Left ventricle myocardium inferior (tissue), 1 donor: ENCODE measurements at regions not wholly inside any gene's neighbourhood (a gene's known extent, or its start where the extent isn't known, plus 50 kb on each side); places are given as distances from the start of the nearest gene placed in this dataset.

Experiments used
- DNase-seq: peaks from one replicate; pipeline ENCODE4 v3.0.0-alpha.2; 2020
- H3K27ac ChIP-seq: fragments of 200-600 bp; replicated peaks from 2 replicates; pipeline ENCODE4 v1.8.0; 2021
- H3K27me3 ChIP-seq: fragments of 200-600 bp; 2 replicates; pipeline ENCODE4 v1.8.0; 2021; ENCODE audit warnings: low read depth
- H3K36me3 ChIP-seq: fragments of 200-600 bp; 2 replicates; pipeline ENCODE4 v1.8.0; 2021
- H3K4me1 ChIP-seq: fragments of 200-600 bp; 2 replicates; pipeline ENCODE4 v1.8.0; 2021
- H3K4me3 ChIP-seq: fragments of 200-600 bp; 2 replicates; pipeline ENCODE4 v1.8.0; 2021; ENCODE audit warnings: mild to moderate bottlenecking, moderate library complexity
- H3K9me3 ChIP-seq: fragments of 200-600 bp; replicated peaks from 2 replicates; pipeline ENCODE4 v1.8.0; 2021
- CTCF ChIP-seq: fragments of 200-600 bp; IDR thresholded peaks from 2 replicates; pipeline ENCODE4 v1.8.0; 2021; ENCODE audit warnings: antibody characterized with exemption, mild to moderate bottlenecking, borderline replicate concordance
- intact Hi-C: fragments of 100-400 bp; cut with micrococcal nuclease; formaldehyde crosslinking; loops from one replicate; pipeline ENCODE4 v1.11.0; 2022
- donor health status: DM: no; HTN: yes; CAD: no; lungs with severe emphysema.

- no peaks in the 10 kb centered on the region for H3K27me3 ChIP-seq
- no peak for TF ChIP-seq CTCF
These were observed 190.8 kb upstream of the CCDC196 start for GRCh38 chr14:66295386-66295785.

GRCh38 chr14:66300886-66301285, 185.3 kb upstream of the CCDC196 start:
- no peak for TF ChIP-seq CTCF
- DNase-seq, result no peak
- no peaks in the 10 kb centered on the region for H3K27me3 ChIP-seq
- no peaks in the 10 kb centered on the region for H3K36me3 ChIP-seq
- intact Hi-C loops, result no loop called here
- H3K4me1 ChIP-seq, result no peaks in the 10 kb centered on the region
- no peak overlapping the region for H3K4me3 ChIP-seq
- no peak overlapping the region for H3K27ac ChIP-seq
- H3K9me3 ChIP-seq, result peaks cover 25% of the 10 kb centered on the region

More at GRCh38 chr14:66295386-66295785, 190.8 kb upstream of the CCDC196 start:
- Histone ChIP-seq H3K36me3 (no peaks in the 10 kb centered on the region), H3K4me1 (no peaks in the 10 kb centered on the region), H3K9me3 (peaks cover 9% of the 10 kb centered on the region), H3K27ac (no peak overlapping the region), H3K4me3 (no peak overlapping the region)
- intact Hi-C loops, result no loop called here
- no peak for DNase-seq

- H3K9me3 ChIP-seq, result peaks cover 12% of the 10 kb centered on the region
- H3K27ac ChIP-seq, result no peak overlapping the region
- no peak overlapping the region for H3K4me3 ChIP-seq
- no peak for TF ChIP-seq CTCF
- H3K36me3 ChIP-seq, result no peaks in the 10 kb centered on the region
- no peak for DNase-seq
- H3K27me3 ChIP-seq, result no peaks in the 10 kb centered on the region
- peaks cover 5% of the 10 kb centered on the region for H3K4me1 ChIP-seq
- intact Hi-C loops, result no loop called here
These were observed 180.1 kb upstream of the CCDC196 start for GRCh38 chr14:66306101-66306500.

- Histone ChIP-seq H3K4me1 (peaks cover 15% of the 10 kb centered on the region), H3K4me3 (no peak overlapping the region), H3K27me3 (no peaks in the 10 kb centered on the region), H3K36me3 (no peaks in the 10 kb centered on the region), H3K9me3 (no peaks in the 10 kb centered on the region), H3K27ac (no peak overlapping the region)
- no peak for DNase-seq
- TF ChIP-seq CTCF, result no peak
- intact Hi-C loops, result no loop called here
These were observed 175.1 kb upstream of the CCDC196 start for GRCh38 chr14:66311058-66311457.

- H3K36me3 ChIP-seq, result no peaks in the 10 kb centered on the region
- no peak for DNase-seq
- no peak overlapping the region for H3K27ac ChIP-seq
- H3K4me3 ChIP-seq, result no peak overlapping the region
- intact Hi-C loops, result no loop called here
- peaks cover 15% of the 10 kb centered on the region for H3K4me1 ChIP-seq
- H3K27me3 ChIP-seq, result no peaks in the 10 kb centered on the region
- H3K9me3 ChIP-seq, result peaks cover 1% of the 10 kb centered on the region
- TF ChIP-seq CTCF, result no peak
These were observed 174.2 kb upstream of the CCDC196 start for GRCh38 chr14:66311990-66312389.

GRCh38 chr14:66312451-66312850, 173.7 kb upstream of the CCDC196 start:
- intact Hi-C loops, result no loop called here
- no peak overlapping the region for H3K4me3 ChIP-seq
- no peaks in the 10 kb centered on the region for H3K36me3 ChIP-seq
- peaks cover 6% of the 10 kb centered on the region for H3K9me3 ChIP-seq
- no peak overlapping the region for H3K27ac ChIP-seq
- no peak for DNase-seq
- H3K27me3 ChIP-seq, result no peaks in the 10 kb centered on the region
- peaks cover 15% of the 10 kb centered on the region for H3K4me1 ChIP-seq
- no peak for TF ChIP-seq CTCF
